GM18870 (cell line): ENCODE measurements at regions not wholly inside any gene's neighbourhood (a gene's known extent, or its start where the extent isn't known, plus 50 kb on each side); places are given as distances from the start of the nearest gene placed in this dataset.
"Not testable (repeated sequence)": the region's sequence is repeated elsewhere in the genome, so short reads cannot be mapped to it uniquely, and the experiment has no call there.

Experiments used
- ATAC-seq: cut with Tn5 transposase; IDR thresholded peaks from one replicate; pipeline ENCODE4 v1.9.1; 2021; ENCODE audit warnings: moderate library complexity; ENCODE audit not compliant: unreplicated experiment

- no peak for ATAC-seq
These were observed 143.7 kb upstream of the ZNF385D start for GRCh38 chr3:21894459-21895340.

DNA sequence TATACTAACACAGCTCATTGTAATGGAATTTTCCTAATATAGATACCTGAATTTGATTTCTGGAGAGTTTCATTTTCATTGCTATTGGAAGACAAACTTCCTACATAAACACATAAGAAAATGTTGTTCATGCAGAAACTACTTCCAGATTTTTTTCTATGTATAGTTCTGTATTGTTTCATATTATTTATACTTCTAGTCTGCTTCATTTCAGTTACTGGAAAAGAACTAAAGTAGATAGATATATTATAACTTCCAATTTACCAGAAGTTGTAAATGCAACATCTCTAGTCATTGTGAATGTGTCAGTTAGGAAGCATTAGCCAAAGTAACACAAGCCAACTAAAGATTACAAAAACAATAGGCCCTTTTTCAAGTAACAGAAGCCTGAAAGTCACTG lies 147.3 kb upstream of the ZNF385D start:
- ATAC-seq, result no peak

GRCh38 chr3:21901484-21901883 lies 150.5 kb upstream of the ZNF385D start:
- ATAC-seq, result no peak

- no peak for ATAC-seq
These were observed 151.9 kb upstream of the ZNF385D start for GRCh38 chr3:21902956-21903355.

- no peak for ATAC-seq
These were observed 158.1 kb upstream of the ZNF385D start for GRCh38 chr3:21909096-21909495.

DNA sequence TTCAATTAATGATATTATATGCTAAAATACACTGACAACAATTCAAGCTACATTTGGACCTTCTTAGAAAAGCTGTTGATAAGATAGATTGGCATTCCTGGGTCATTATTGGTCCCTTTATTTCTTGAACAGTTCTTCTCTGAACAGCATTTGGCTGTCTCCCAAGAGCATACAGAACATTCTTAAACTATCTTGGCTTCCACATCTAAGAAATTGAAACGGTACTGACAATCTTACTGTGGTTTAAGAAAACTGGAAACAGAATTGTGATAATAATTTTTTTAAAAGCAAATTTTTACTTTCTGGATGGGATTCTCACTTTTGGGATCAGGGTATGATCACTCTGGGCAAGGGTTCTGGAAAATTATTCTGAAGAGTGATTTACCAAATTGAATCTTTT lies 161.7 kb upstream of the ZNF385D start:
- no peak for ATAC-seq

- ATAC-seq, result no peak
These were observed 162.8 kb upstream of the ZNF385D start for GRCh38 chr3:21913791-21914190.

GRCh38 chr3:21914451-21914850 lies 163.4 kb upstream of the ZNF385D start:
- ATAC-seq, result no peak

- ATAC-seq, result no peak
These were observed 168.4 kb upstream of the ZNF385D start for GRCh38 chr3:21919383-21919782.

- ATAC-seq, result no peak
These were observed 169.4 kb upstream of the ZNF385D start for GRCh38 chr3:21920421-21920861.

GRCh38 chr3:21923156-21923555 lies 172.1 kb upstream of the ZNF385D start:
- not testable (repeated sequence) for ATAC-seq

DNA sequence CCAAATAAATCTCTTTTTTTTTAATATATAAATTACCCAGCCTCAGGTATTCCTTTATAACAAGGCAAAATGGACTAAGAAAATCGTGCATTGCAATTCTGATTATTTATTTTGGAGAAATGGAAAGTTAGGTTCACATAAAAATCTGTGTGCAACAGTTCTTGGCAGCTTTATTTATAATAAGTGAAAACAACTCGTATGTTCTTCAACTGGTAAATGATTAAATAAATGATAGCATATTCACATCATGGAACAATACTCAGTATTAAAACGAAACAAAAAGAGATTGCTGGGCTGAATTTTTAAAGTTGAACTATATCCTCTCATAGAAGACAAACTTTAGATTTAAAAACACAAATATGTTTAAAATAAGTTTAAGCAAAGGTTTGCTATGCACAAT lies 176.3 kb upstream of the ZNF385D start:
- ATAC-seq, result no peak

- no peak for ATAC-seq
These were observed 183.6 kb upstream of the ZNF385D start for GRCh38 chr3:21934591-21934990.

DNA sequence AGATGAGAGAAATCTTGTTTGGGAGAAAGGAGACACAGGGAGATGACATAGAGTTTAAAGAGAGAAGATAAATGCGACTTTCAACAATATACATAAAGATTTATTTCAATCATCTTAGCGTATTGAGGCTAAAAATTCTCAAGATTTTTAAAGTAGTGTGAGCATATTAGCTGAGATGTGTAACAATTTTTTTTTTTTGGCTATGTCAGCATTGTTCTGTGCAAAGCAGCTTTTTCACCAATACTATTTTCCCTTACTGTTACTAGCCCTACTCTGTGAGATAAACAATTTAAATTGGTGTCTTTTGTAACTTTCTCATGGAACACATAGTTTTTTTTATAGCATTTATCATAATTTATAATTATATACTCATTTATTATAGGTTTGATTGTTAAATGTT lies 185.2 kb upstream of the ZNF385D start:
- no peak for ATAC-seq

DNA sequence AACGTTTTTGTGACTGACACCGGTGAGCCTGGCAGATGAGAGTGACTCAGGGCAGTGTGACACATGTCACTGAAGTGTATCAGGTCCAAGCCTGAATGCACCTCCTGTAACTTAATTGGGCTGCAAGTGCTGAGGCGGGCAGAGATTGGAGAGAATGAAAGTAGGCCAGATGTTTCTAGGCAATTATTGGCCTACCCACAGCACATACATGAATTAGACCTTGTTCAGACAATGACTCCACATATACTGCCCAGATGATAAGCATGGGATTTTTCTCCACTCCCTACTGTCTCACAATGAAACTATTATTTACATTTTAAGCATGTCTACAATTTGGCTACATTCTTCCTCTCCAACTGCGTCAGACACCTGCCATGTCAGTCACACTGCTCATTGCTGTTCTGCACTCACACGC lies 187.3 kb upstream of the ZNF385D start:
- ATAC-seq, result no peak

GRCh38 chr3:21942328-21942727 lies 191.3 kb upstream of the ZNF385D start:
- no peak for ATAC-seq

GRCh38 chr3:21944251-21944650 lies 193.2 kb upstream of the ZNF385D start:
- no peak for ATAC-seq

DNA sequence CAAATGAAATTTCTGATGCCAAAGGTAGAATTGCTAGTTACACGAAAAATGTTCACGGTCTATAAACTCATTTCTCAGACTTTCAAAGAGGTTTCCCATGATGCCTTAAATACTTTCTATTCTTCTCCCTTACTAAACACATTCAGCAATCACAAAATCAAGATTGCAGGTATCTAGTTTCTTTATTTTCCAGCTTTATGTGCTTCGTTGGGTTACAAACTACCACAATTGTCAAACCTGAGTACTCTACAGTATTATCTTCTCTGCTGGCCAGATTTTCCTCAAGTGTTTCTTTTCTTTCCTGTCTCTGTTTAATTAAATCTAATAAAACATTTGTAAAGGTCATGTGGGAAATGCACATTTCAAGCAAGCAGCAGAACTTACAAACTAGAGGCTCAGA lies 201.8 kb upstream of the ZNF385D start:
- ATAC-seq, result no peak

GRCh38 chr3:21954709-21955108 lies 203.7 kb upstream of the ZNF385D start:
- no peak for ATAC-seq

DNA sequence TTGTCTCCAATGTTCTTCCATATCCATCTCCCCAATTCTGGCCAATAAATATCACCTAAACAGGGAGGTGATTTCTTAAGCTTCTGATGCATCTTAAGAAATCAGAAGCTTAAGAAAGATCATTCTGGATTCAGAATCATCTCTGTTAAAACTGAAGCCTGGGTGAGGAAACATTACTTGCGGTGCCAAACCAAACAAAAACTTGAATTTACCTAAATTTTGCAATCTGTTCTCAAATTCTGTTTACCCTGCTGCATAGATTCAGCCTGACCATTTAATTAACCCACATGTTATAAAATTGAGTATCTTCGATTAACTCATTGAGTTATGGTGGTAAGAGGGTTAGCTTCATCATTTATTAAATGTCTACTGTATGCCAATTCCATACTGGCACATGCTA lies 204.4 kb upstream of the ZNF385D start:
- no peak for ATAC-seq

GRCh38 chr3:21960033-21960432 lies 209.0 kb upstream of the ZNF385D start:
- no peak for ATAC-seq

GRCh38 chr3:21962456-21962855 lies 211.4 kb upstream of the ZNF385D start:
- ATAC-seq, result no peak

- not testable (repeated sequence) for ATAC-seq
These were observed 215.4 kb upstream of the ZNF385D start for GRCh38 chr3:21966457-21966856.
